Endodermal cell (in vitro differentiated cells): ENCODE measurements at regions not wholly inside any gene's neighbourhood (a gene's known extent, or its start where the extent isn't known, plus 50 kb on each side); places are given as distances from the start of the nearest gene placed in this dataset.

ENCODE experiments used
- DNase-seq: peaks from one replicate; pipeline ENCODE4 v3.0.0-alpha.2; 2017
- H3K27ac ChIP-seq: 2 replicates; pipeline ENCODE4 v1.5.1; 2013; ENCODE audit warnings: mild to moderate bottlenecking, low read depth, low read length, moderate library complexity
- H3K27me3 ChIP-seq: 2 replicates; pipeline ENCODE4 v1.6.1; 2013; ENCODE audit warnings: mild to moderate bottlenecking, low read length, moderate library complexity; ENCODE audit not compliant: insufficient read depth, control insufficient read depth, poor library complexity, severe bottlenecking
- H3K36me3 ChIP-seq: 2 replicates; pipeline ENCODE4 v1.7.0; 2013; ENCODE audit warnings: mild to moderate bottlenecking, low read length, moderate library complexity; ENCODE audit not compliant: control insufficient read depth, insufficient read depth
- H3K4me1 ChIP-seq: one replicate; pipeline ENCODE4 v1.7.0; 2013; ENCODE audit warnings: low read length; ENCODE audit not compliant: control insufficient read depth, insufficient read depth
- H3K4me3 ChIP-seq: 2 replicates; pipeline ENCODE4 v1.5.1; 2013; ENCODE audit warnings: mild to moderate bottlenecking, low read length, moderate library complexity
- H3K9ac ChIP-seq: 2 replicates; pipeline ENCODE4 v1.6.1; 2013; ENCODE audit warnings: mild to moderate bottlenecking, low read length, moderate library complexity; ENCODE audit not compliant: poor library complexity, severe bottlenecking; ENCODE audit errors: extremely low read depth
- H3K9me3 ChIP-seq: 2 replicates; pipeline ENCODE4 v1.6.1; 2013; ENCODE audit warnings: mild to moderate bottlenecking, low read length, moderate library complexity; ENCODE audit not compliant: control insufficient read depth
- H3K27ac Mint-ChIP-seq: 2 replicates; pipeline ENCODE4 v1.8.0; 2020; ENCODE audit warnings: mixed read lengths
- H3K27me3 Mint-ChIP-seq: 2 replicates; pipeline ENCODE4 v1.8.0; 2021; ENCODE audit warnings: mild to moderate bottlenecking, mixed read lengths; ENCODE audit not compliant: insufficient read depth
- H3K36me3 Mint-ChIP-seq: 2 replicates; pipeline ENCODE4 v1.8.0; 2020; ENCODE audit warnings: low read depth, mixed read lengths
- H3K4me1 Mint-ChIP-seq: 2 replicates; pipeline ENCODE4 v1.8.0; 2020; ENCODE audit warnings: mixed read lengths
- H3K4me3 Mint-ChIP-seq: 2 replicates; pipeline ENCODE4 v1.8.0; 2020; ENCODE audit warnings: mild to moderate bottlenecking, moderate library complexity, mixed read lengths
- H3K9me3 Mint-ChIP-seq: 2 replicates; pipeline ENCODE4 v1.8.0; 2020; ENCODE audit warnings: mild to moderate bottlenecking, mixed read lengths
- CTCF ChIP-seq: fragments of 200-600 bp; sonication (generic); conservative IDR thresholded peaks from 2 replicates; pipeline ENCODE4 v1.5.0; 2021; ENCODE audit warnings: antibody characterized with exemption, mild to moderate bottlenecking
- WGBS, 2 experiments: methylation state at CpG; one replicate each; pipeline versions ENCODE4 v1.1.5 to v1.1.7; 2013; ENCODE audit warnings: missing lambda C conversion rate in 2 of 2, mixed read lengths in 1 of 2; ENCODE audit not compliant: insufficient coverage in 1 of 2, insufficient read length in 1 of 2; 5-methylcytosine and 5-hydroxymethylcytosine counted together

- Mint-ChIP-seq H3K4me1 (no peaks in the 10 kb centered on the region), H3K9me3 (no peaks in the 10 kb centered on the region), H3K4me3 (no peak overlapping the region), H3K36me3 (no peaks in the 10 kb centered on the region), H3K27ac (no peak overlapping the region), H3K27me3 (peaks cover 8% of the 10 kb centered on the region)
- no peaks in the 10 kb centered on the region for H3K9me3 ChIP-seq
- 90 to 96% methylated on average over 4 of the region's 4 CpGs for WGBS, 2 experiments
- DNase-seq = no peak
- no peak overlapping the region for H3K9ac ChIP-seq
- H3K4me3 ChIP-seq = no peak overlapping the region
- TF ChIP-seq CTCF = no peak
- H3K4me1 ChIP-seq = no peaks in the 10 kb centered on the region
- peaks cover 6% of the 10 kb centered on the region for H3K27me3 ChIP-seq
- no peaks in the 10 kb centered on the region for H3K36me3 ChIP-seq
- H3K27ac ChIP-seq = no peak overlapping the region
These were observed 89.5 kb downstream of the LSM5 start for GRCh38 chr7:32400676-32401075.

DNA sequence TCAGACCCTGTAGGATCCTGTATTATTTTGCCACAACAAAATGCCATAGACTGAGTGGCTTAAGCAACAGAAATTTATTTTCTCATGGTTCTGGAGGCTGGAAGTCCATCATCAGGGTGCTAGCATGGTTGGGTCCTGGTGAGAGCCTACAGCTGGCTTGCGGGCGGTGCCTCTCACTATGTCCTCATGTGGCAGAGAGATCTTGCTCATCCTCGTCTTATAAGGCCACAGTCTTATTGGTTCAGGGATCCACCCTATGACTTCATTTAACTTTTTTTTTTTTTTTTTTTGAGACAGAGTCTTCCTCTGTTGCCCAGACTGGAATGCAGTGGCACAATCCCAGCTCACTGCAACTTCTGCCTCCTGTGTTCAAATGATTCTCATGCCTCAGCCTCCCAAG, 90.9 kb downstream of the LSM5 start:
- Mint-ChIP-seq H3K4me1 (no peaks in the 10 kb centered on the region), H3K27me3 (peaks cover 8% of the 10 kb centered on the region), H3K27ac (no peak overlapping the region), H3K9me3 (no peaks in the 10 kb centered on the region), H3K4me3 (no peak overlapping the region), H3K36me3 (no peaks in the 10 kb centered on the region)
- DNase-seq = no peak
- no peaks in the 10 kb centered on the region for H3K9me3 ChIP-seq
- H3K36me3 ChIP-seq = no peaks in the 10 kb centered on the region
- WGBS, 2 experiments = 90 to 100% methylated on average over 2 of the region's 3 CpGs
- H3K4me1 ChIP-seq = no peaks in the 10 kb centered on the region
- no peak overlapping the region for H3K9ac ChIP-seq
- TF ChIP-seq CTCF = no peak
- H3K27me3 ChIP-seq = peaks cover 6% of the 10 kb centered on the region
- no peak overlapping the region for H3K4me3 ChIP-seq
- H3K27ac ChIP-seq = no peak overlapping the region

DNA sequence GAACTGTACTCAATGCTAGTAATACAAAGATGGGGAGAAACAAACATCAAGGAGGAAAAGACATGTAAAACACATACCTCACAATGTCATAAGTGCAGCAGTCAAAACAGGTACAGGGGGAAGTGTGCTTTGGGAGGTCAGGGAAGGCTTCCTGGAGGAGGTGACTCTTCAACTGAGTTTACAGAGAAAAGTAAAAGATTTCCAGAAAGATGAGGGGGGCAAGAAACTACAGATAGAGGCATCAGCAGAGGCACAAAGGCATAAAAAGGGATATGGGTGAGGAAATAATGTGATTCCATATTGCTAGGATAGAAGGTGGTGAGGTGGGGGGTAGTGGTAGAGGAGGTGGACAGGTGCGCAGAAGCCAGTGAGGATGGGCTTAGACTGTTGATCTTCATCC, 95.0 kb downstream of the LSM5 start:
- Mint-ChIP-seq H3K36me3 (no peaks in the 10 kb centered on the region), H3K27ac (no peak overlapping the region), H3K4me3 (no peak overlapping the region), H3K9me3 (no peaks in the 10 kb centered on the region), H3K4me1 (no peaks in the 10 kb centered on the region), H3K27me3 (peaks cover 8% of the 10 kb centered on the region)
- WGBS, 2 experiments = 82% methylated on average over 1 of the region's 1 CpG; no CpG with 5 or more reads in 1 of the 2 experiments
- Histone ChIP-seq H3K27ac (no peak overlapping the region), H3K27me3 (peaks cover 6% of the 10 kb centered on the region), H3K4me3 (no peak overlapping the region), H3K9ac (no peak overlapping the region), H3K4me1 (no peaks in the 10 kb centered on the region), H3K36me3 (no peaks in the 10 kb centered on the region), H3K9me3 (no peaks in the 10 kb centered on the region)
- TF ChIP-seq CTCF = no peak
- no peak for DNase-seq
